RWPE2 (cell line): ENCODE measurements at regions not wholly inside any gene's neighbourhood (a gene's known extent, or its start where the extent isn't known, plus 50 kb on each side); places are given as distances from the start of the nearest gene placed in this dataset.
A peak's percentile ranks its signal among the peaks of the same experiment; 100 is the strongest.

Experiments
- ATAC-seq: fragments of 200-7000 bp; cut with Tn5 transposase; 3 replicates; pipeline ENCODE4 v1.9.1; 2021; ENCODE audit warnings: low read depth
- DNase-seq: peaks from one replicate; pipeline ENCODE4 v3.0.0-alpha.2; 2020; ENCODE audit warnings: low spot score
- H3K27ac ChIP-seq: fragments of 450-650 bp; 2 replicates; pipeline ENCODE4 v1.5.1; 2017; ENCODE audit warnings: mild to moderate bottlenecking; ENCODE audit not compliant: poor library complexity, severe bottlenecking
- H3K27me3 ChIP-seq: fragments of 250-450 bp; sonication (Bioruptor Pico); 2 replicates; pipeline ENCODE4 v1.5.1; 2021; ENCODE audit warnings: mild to moderate bottlenecking, moderate library complexity; ENCODE audit not compliant: insufficient read depth, poor library complexity, severe bottlenecking
- H3K36me3 ChIP-seq: fragments of 250-450 bp; sonication (Bioruptor Pico); 2 replicates; pipeline ENCODE4 v1.5.1; 2020; ENCODE audit warnings: low read depth, mild to moderate bottlenecking, moderate library complexity
- H3K4me1 ChIP-seq: fragments of 250-450 bp; sonication (Bioruptor Pico); 2 replicates; pipeline ENCODE4 v1.5.1; 2021; ENCODE audit warnings: mild to moderate bottlenecking, moderate library complexity; ENCODE audit not compliant: insufficient read depth, poor library complexity, severe bottlenecking
- H3K4me3 ChIP-seq: fragments of 250-450 bp; sonication (Bioruptor Pico); 2 replicates; pipeline ENCODE4 v1.5.1; 2021; ENCODE audit warnings: mild to moderate bottlenecking, moderate library complexity; ENCODE audit not compliant: severe bottlenecking
- H3K9me3 ChIP-seq: fragments of 250-450 bp; sonication (Bioruptor Pico); 2 replicates; pipeline ENCODE4 v1.5.1; 2021; ENCODE audit warnings: mild to moderate bottlenecking, moderate library complexity; ENCODE audit not compliant: severe bottlenecking
- CTCF ChIP-seq: fragments of 450-650 bp; IDR thresholded peaks from one replicate; pipeline ENCODE4 v1.5.1; 2017; ENCODE audit warnings: mild to moderate bottlenecking, moderate library complexity; ENCODE audit not compliant: poor library complexity, severe bottlenecking

GRCh38 chr1:116311756-116312680 lies 61.0 kb upstream of the ATP1A1 start:
- peaks cover 21% of the 10 kb centered on the region for H3K4me1 ChIP-seq

GRCh38 chr1:116312681-116313069 lies 60.4 kb upstream of the ATP1A1 start:
- H3K27me3 ChIP-seq = no peaks in the 10 kb centered on the region
- TF ChIP-seq CTCF = no peak
- H3K4me1 ChIP-seq = peaks cover 21% of the 10 kb centered on the region
- no peaks in the 10 kb centered on the region for H3K9me3 ChIP-seq
- no peaks in the 10 kb centered on the region for H3K36me3 ChIP-seq
- no peak overlapping the region for H3K4me3 ChIP-seq
- no peak for ATAC-seq
- H3K27ac ChIP-seq = peak overlapping the region; percentile 18
- DNase-seq = no peak

More at GRCh38 chr1:116311756-116312680, 61.0 kb upstream of the ATP1A1 start:
- TF ChIP-seq CTCF = no peak
- DNase-seq (no peak), ATAC-seq (peak; percentile 59)
- Histone ChIP-seq H3K4me3 (no peak overlapping the region), H3K9me3 (no peaks in the 10 kb centered on the region), H3K27me3 (no peaks in the 10 kb centered on the region), H3K27ac (peak overlapping the region; percentile 18), H3K36me3 (no peaks in the 10 kb centered on the region)

- TF ChIP-seq CTCF = no peak
- Histone ChIP-seq H3K27ac (no peak overlapping the region), H3K27me3 (no peaks in the 10 kb centered on the region), H3K4me3 (no peak overlapping the region), H3K9me3 (no peaks in the 10 kb centered on the region), H3K4me1 (peaks cover 19% of the 10 kb centered on the region), H3K36me3 (no peaks in the 10 kb centered on the region)
- no peak for ATAC-seq
- DNase-seq = no peak
Observed at GRCh38 chr1:116313776-116314175, 59.3 kb upstream of the ATP1A1 start.

- Histone ChIP-seq H3K27me3 (no peaks in the 10 kb centered on the region), H3K9me3 (no peaks in the 10 kb centered on the region), H3K4me1 (peaks cover 13% of the 10 kb centered on the region), H3K36me3 (no peaks in the 10 kb centered on the region), H3K4me3 (no peak overlapping the region), H3K27ac (no peak overlapping the region)
- ATAC-seq (no peak), DNase-seq (no peak)
- no peak for TF ChIP-seq CTCF
Observed at GRCh38 chr1:116314305-116314919, 58.6 kb upstream of the ATP1A1 start.
